ENCODE measurements at regions not wholly inside any gene's neighbourhood (a gene's known extent, or its start where the extent isn't known, plus 50 kb on each side); places are given as distances from the start of the nearest gene placed in this dataset.

- H3K36me3 ChIP-seq = no peaks in the 10 kb centered on the region
- no peak overlapping the region for H3K27ac ChIP-seq
- no peaks in the 10 kb centered on the region for H3K4me1 ChIP-seq
- H3K4me3 ChIP-seq = no peak overlapping the region
- ATAC-seq (ENCODE audit: low FRiP score in 2 of 2) (no peak), DNase-seq (no peak)
- WGBS, 2 donors = 66% methylated on average over 4 of the region's 4 CpGs
- H3K27me3 ChIP-seq = no peaks in the 10 kb centered on the region
- no peaks in the 10 kb centered on the region for H3K9me3 ChIP-seq
- TF ChIP-seq CTCF (IDR thresholded peaks at IDR 0.05) (no peak), POLR2A (IDR thresholded peaks at IDR 0.05) (no peak), EP300 (IDR thresholded peaks at IDR 0.05) (no peak), POLR2AphosphoS5 (IDR thresholded peaks at IDR 0.05) (no peak)
Measured at GRCh38 chr5:44868541-44868940, 59.8 kb downstream of the MRPS30 start.

- DNase-seq = no peak
- 57 to 66% methylated on average over 2 of the region's 2 CpGs for WGBS, 2 donors
- TF ChIP-seq EP300 (IDR thresholded peaks at IDR 0.05) (no peak), POLR2A (IDR thresholded peaks at IDR 0.05) (no peak), CTCF (IDR thresholded peaks at IDR 0.05) (no peak), POLR2AphosphoS5 (IDR thresholded peaks at IDR 0.05) (no peak)
Measured at GRCh38 chr5:44869928-44870327, 61.2 kb downstream of the MRPS30 start.

GRCh38 chr5:44870430-44870829 is 61.7 kb downstream of the MRPS30 start:
- Histone ChIP-seq H3K9me3 (no peaks in the 10 kb centered on the region), H3K27ac (no peak overlapping the region), H3K4me1 (no peaks in the 10 kb centered on the region), H3K4me3 (no peak overlapping the region), H3K27me3 (no peaks in the 10 kb centered on the region), H3K36me3 (no peaks in the 10 kb centered on the region)
- no peak for DNase-seq
- TF ChIP-seq EP300 (IDR thresholded peaks at IDR 0.05) = no peak
- no peak for TF ChIP-seq POLR2AphosphoS5 (IDR thresholded peaks at IDR 0.05)
- TF ChIP-seq POLR2A (IDR thresholded peaks at IDR 0.05) = no peak
- ATAC-seq (ENCODE audit: low FRiP score in 2 of 2) = no peak

More at GRCh38 chr5:44869928-44870327, 61.2 kb downstream of the MRPS30 start:
- H3K36me3 ChIP-seq = no peaks in the 10 kb centered on the region
- H3K4me1 ChIP-seq = no peaks in the 10 kb centered on the region
- H3K9me3 ChIP-seq = no peaks in the 10 kb centered on the region
- H3K4me3 ChIP-seq = no peak overlapping the region
- no peak for ATAC-seq (ENCODE audit: low FRiP score in 2 of 2)
- no peaks in the 10 kb centered on the region for H3K27me3 ChIP-seq
- no peak overlapping the region for H3K27ac ChIP-seq

GRCh38 chr5:44871401-44871800 is 62.7 kb downstream of the MRPS30 start:
- 53 to 56% methylated on average over 2 of the region's 2 CpGs for WGBS, 2 donors
- H3K36me3 ChIP-seq = no peaks in the 10 kb centered on the region
- ATAC-seq (ENCODE audit: low FRiP score in 2 of 2) = no peak
- no peak for DNase-seq
- no peaks in the 10 kb centered on the region for H3K4me1 ChIP-seq
- no peak for TF ChIP-seq EP300 (IDR thresholded peaks at IDR 0.05)
- no peak for TF ChIP-seq POLR2A (IDR thresholded peaks at IDR 0.05)
- no peak for TF ChIP-seq CTCF (IDR thresholded peaks at IDR 0.05)
- no peak for TF ChIP-seq POLR2AphosphoS5 (IDR thresholded peaks at IDR 0.05)
- no peak overlapping the region for H3K4me3 ChIP-seq
- H3K27me3 ChIP-seq = no peaks in the 10 kb centered on the region
- H3K9me3 ChIP-seq = no peaks in the 10 kb centered on the region
- no peak overlapping the region for H3K27ac ChIP-seq

GRCh38 chr5:44875661-44876605 is 67.2 kb downstream of the MRPS30 start:
- ATAC-seq (ENCODE audit: low FRiP score in 2 of 2) = no peak

More at GRCh38 chr5:44875661-44876605, 67.2 kb downstream of the MRPS30 start:
- no peak overlapping the region for H3K27ac ChIP-seq
- 60 to 63% methylated on average over 7 of the region's 7 CpGs for WGBS, 2 donors
- H3K4me3 ChIP-seq = no peak overlapping the region
- H3K27me3 ChIP-seq = no peaks in the 10 kb centered on the region
- no peaks in the 10 kb centered on the region for H3K36me3 ChIP-seq
- H3K4me1 ChIP-seq = no peaks in the 10 kb centered on the region
- no peaks in the 10 kb centered on the region for H3K9me3 ChIP-seq
- TF ChIP-seq EP300 (IDR thresholded peaks at IDR 0.05) (no peak), POLR2AphosphoS5 (IDR thresholded peaks at IDR 0.05) (no peak), CTCF (IDR thresholded peaks at IDR 0.05) (no peak), POLR2A (IDR thresholded peaks at IDR 0.05) (no peak)
- no peak for DNase-seq
